Thyroid gland (tissue), 4 donors: ENCODE measurements at regions not wholly inside any gene's neighbourhood (a gene's known extent, or its start where the extent isn't known, plus 50 kb on each side); places are given as distances from the start of the nearest gene placed in this dataset.

Experiments
- POLR2A ChIP-seq, 2 donors: fragments of 450-650 bp; IDR thresholded peaks; one replicate each; pipeline ENCODE4 v1.6.1; 2017; ENCODE audit warnings: antibody characterized with exemption in 2 of 2, mild to moderate bottlenecking in 2 of 2, moderate library complexity in 1 of 2
- TF ChIP-seq, protein P1 (sequence below), 6 experiments: fragments of 200-600 bp in 3 of 6; fragments of 450-650 bp in 3 of 6; sonication (generic) in 3 of 6; IDR thresholded peaks; one replicate each; pipeline ENCODE4 v1.5.1; 2016 to 2019; ENCODE audit warnings: antibody characterized with exemption in 6 of 6, mild to moderate bottlenecking in 2 of 6, inconsistent platforms in 1 of 6, moderate library complexity in 1 of 6

DNA sequence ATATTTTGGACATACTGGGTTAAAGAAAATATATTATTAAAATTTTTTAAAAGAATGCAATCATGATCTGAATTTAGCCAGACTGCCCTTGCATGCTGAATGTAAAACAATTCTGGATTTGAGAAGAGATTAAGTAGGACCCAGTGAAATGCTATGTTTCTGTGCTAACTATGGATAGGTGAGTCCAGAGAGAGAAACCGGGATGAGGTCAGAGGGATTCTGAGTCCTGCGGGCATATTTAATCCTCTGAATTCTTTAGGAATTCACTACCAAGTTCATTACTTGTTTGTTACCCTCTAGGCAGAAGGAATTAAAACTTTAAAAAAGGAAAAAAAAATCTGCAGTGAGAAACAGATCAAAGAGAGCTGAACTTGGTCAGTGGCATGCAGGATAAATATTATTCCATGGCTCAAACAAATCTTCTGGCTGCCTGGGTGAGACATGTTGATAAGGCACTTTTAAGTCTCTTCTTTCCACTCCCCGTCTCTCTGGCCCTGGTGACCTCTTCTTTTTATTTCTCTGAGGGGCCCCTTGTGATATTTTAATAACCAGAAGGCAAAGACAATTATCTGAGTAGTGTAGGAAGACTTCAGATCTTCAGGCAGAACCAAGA is 50.2 kb upstream of the LYZL1 start:
- TF ChIP-seq POLR2A (IDR thresholded peaks at IDR 0.05), result no peak
- TF ChIP-seq, protein P1, sequence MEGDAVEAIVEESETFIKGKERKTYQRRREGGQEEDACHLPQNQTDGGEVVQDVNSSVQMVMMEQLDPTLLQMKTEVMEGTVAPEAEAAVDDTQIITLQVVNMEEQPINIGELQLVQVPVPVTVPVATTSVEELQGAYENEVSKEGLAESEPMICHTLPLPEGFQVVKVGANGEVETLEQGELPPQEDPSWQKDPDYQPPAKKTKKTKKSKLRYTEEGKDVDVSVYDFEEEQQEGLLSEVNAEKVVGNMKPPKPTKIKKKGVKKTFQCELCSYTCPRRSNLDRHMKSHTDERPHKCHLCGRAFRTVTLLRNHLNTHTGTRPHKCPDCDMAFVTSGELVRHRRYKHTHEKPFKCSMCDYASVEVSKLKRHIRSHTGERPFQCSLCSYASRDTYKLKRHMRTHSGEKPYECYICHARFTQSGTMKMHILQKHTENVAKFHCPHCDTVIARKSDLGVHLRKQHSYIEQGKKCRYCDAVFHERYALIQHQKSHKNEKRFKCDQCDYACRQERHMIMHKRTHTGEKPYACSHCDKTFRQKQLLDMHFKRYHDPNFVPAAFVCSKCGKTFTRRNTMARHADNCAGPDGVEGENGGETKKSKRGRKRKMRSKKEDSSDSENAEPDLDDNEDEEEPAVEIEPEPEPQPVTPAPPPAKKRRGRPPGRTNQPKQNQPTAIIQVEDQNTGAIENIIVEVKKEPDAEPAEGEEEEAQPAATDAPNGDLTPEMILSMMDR (IDR thresholded peaks at IDR 0.05), result no peak
